K562 (cell line): ENCODE measurements at regions not wholly inside any gene's neighbourhood (a gene's known extent, or its start where the extent isn't known, plus 50 kb on each side); places are given as distances from the start of the nearest gene placed in this dataset.

Experiments
- ATAC-seq: fragments of 200-7000 bp; cut with Tn5 transposase; 3 replicates; pipeline ENCODE4 v1.9.1; 2020; ENCODE audit warnings: moderate library complexity
- BruUV-seq: library from RNA; stranded (reverse); fragments of 400-500 nt; replicated peaks from 2 replicates; lab custom pipeline; 2021; lab: Mats Ljungman, UMichigan
- CTCF ChIA-PET: fragments of 300-600 bp; formaldehyde crosslinking; extraction: SDS; loops from one replicate; lab custom pipeline; 2021; ENCODE audit warnings: low intra/inter-chr PET ratio; lab: Yijun Ruan, JAX
- POLR2A ChIA-PET: fragments of 300-600, 350-650 bp; sonication (Branson Sonifier 250); formaldehyde crosslinking; extraction: SDS; loops from one replicate; lab custom pipeline; 2021; ENCODE audit warnings: antibody characterized with exemption, inconsistent platforms; lab: Yijun Ruan, JAX
- DNase-seq, 4 experiments: peaks; one replicate each; pipeline versions ENCODE4 v3.0.0 to v3.0.0-alpha.2; 2011 to 2018; ENCODE audit warnings: low spot score in 3 of 4, mixed read lengths in 3 of 4; ENCODE audit errors: extremely low read depth in 1 of 4
- FAIRE-seq: peaks from 2 replicates; lab custom pipeline; 2011; peaks lifted over from hg19 to GRCh38; lab: Jason Lieb, UNC
- H2AFZ ChIP-seq: 2 replicates; pipeline ENCODE4 v1.6.0; 2011; ENCODE audit warnings: low read depth, low read length, control low read depth, inconsistent platforms
- H3K27ac ChIP-seq: fragments of 200-600 bp; 3 replicates; pipeline ENCODE4 v1.8.0; 2011; ENCODE audit warnings: low read depth, mild to moderate bottlenecking, control low read depth, inconsistent platforms, low read length, moderate library complexity, mixed read lengths; ENCODE audit errors: extremely low read depth
- H3K27me3 ChIP-seq, 2 experiments: fragments of 300-600 bp in 1 of 2; 2 replicates in 1 of 2; 3 replicates in 1 of 2; pipeline versions ENCODE4 v1.6.0 to v1.8.0; 2011; ENCODE audit warnings: inconsistent platforms in 2 of 2, low read length in 2 of 2, mild to moderate bottlenecking in 1 of 2, mixed read lengths in 1 of 2, moderate library complexity in 1 of 2; ENCODE audit not compliant: control insufficient read depth in 2 of 2, insufficient read depth in 2 of 2
- H3K36me3 ChIP-seq: fragments of 300-600 bp; 3 replicates; pipeline ENCODE4 v1.8.0; 2011; ENCODE audit warnings: mild to moderate bottlenecking, low read length, inconsistent platforms; ENCODE audit not compliant: control insufficient read depth, insufficient read depth
- H3K4me1 ChIP-seq, 2 experiments: fragments of 200-600 bp in 1 of 2; replicated peaks in 1 of 2; 2 replicates in 1 of 2; 3 replicates in 1 of 2; pipeline versions ENCODE4 v1.5.1 to v1.8.0; 2011; ENCODE audit warnings: inconsistent platforms in 2 of 2, low read length in 2 of 2, mild to moderate bottlenecking in 1 of 2, mixed read lengths in 1 of 2, moderate library complexity in 1 of 2; ENCODE audit not compliant: control insufficient read depth in 2 of 2, insufficient read depth in 2 of 2
- H3K4me2 ChIP-seq: 2 replicates; pipeline ENCODE4 v1.6.1; 2011; ENCODE audit warnings: low read length, control low read depth, inconsistent platforms, mixed read lengths; ENCODE audit not compliant: insufficient read depth
- H3K4me3 ChIP-seq: fragments of 200-600 bp; sonication (generic), shearing (Covaris generic); 2 replicates; pipeline ENCODE4 v1.5.1; 2016; ENCODE audit warnings: control low read depth, inconsistent platforms
- H3K79me2 ChIP-seq: fragments of 200-600 bp; 3 replicates; pipeline ENCODE4 v1.8.0; 2011; ENCODE audit warnings: low read length, inconsistent platforms; ENCODE audit not compliant: control insufficient read depth, insufficient read depth
- H3K9ac ChIP-seq, 2 experiments: 2 replicates each; pipeline versions ENCODE4 v1.6.0 to v1.6.1; 2011; ENCODE audit warnings: low read depth in 2 of 2, low read length in 2 of 2, control low read depth in 1 of 2, inconsistent platforms in 1 of 2, mild to moderate bottlenecking in 1 of 2, mixed read lengths in 1 of 2; ENCODE audit not compliant: insufficient read depth in 1 of 2
- H3K9me1 ChIP-seq: one replicate; pipeline ENCODE4 v1.6.0; 2011; ENCODE audit warnings: inconsistent platforms, mild to moderate bottlenecking, low read length, moderate library complexity; ENCODE audit not compliant: control insufficient read depth, insufficient read depth
- H3K9me3 ChIP-seq: replicated peaks from 2 replicates; pipeline ENCODE4 v1.5.1; 2011; ENCODE audit warnings: low read depth, low read length, inconsistent platforms; ENCODE audit not compliant: control insufficient read depth, insufficient read depth
- H4K20me1 ChIP-seq: replicated peaks from 2 replicates; pipeline ENCODE4 v1.6.1; 2011; ENCODE audit warnings: low read length, inconsistent platforms, mixed read lengths; ENCODE audit not compliant: control insufficient read depth, insufficient read depth
- WGBS: fragments of 100-300 bp; shearing (Covaris generic); methylation state at CpG from one replicate; pipeline ENCODE4 v1.1.6; 2016; ENCODE audit warnings: low coverage, mixed read lengths; ENCODE audit not compliant: insufficient coverage; ENCODE audit errors: missing lambda C conversion rate; 5-methylcytosine and 5-hydroxymethylcytosine counted together
- in situ Hi-C: fragments of 300-500 bp; cut with MboI; formaldehyde crosslinking; loops from 4 replicates; pipeline ENCODE4 v1.15.0; 2018; ENCODE audit warnings: inconsistent platforms, mixed read lengths
- intact Hi-C: fragments of 100-400 bp; cut with micrococcal nuclease; formaldehyde crosslinking; loops from 2 replicates; pipeline ENCODE4 v1.14.2; 2022
- TF ChIP-seq, protein P1 (sequence below): sonication (generic); formaldehyde crosslinking; IDR thresholded peaks from 2 replicates; pipeline ENCODE4 v1.8.1; 2022; ENCODE audit warnings: missing genetic modification reagents
- TF ChIP-seq, protein P2 (sequence below), 2 experiments: IDR thresholded peaks; 2 replicates each; pipeline ENCODE4 v1.6.1; 2012; ENCODE audit warnings: improper control_type of control experiment in 2 of 2, low read depth in 2 of 2, low read length in 2 of 2, borderline replicate concordance in 1 of 2

DNA sequence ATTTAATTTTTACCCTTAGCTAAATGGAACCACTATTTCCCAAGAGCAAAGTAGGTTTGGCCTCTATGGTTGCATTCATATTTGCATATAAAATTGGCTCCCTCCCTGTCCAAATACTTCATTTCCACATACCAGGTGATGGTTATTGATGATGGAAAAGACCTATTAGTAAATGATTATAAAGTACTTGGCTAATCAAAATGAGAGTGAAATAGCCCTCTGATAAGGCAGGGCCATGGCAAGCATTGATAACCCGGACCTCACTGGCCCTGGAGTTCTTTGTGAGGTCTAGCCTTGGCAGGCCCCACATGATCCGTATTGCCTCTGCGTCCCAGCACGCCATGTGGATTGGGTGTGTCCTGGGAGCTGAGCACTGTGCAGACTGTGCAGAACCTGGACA is 201.1 kb upstream of the GATA6 start:
- no peaks in the 10 kb centered on the region for H3K4me1 ChIP-seq
- H3K27me3 ChIP-seq, result peaks cover 13 to 23% of the 10 kb centered on the region in 2 experiments; a peak in 4 of 5 replicates
- H3K4me2 ChIP-seq, result no peak overlapping the region
- H3K4me3 ChIP-seq, result no peak overlapping the region
- no TSS peak for BruUV-seq
- in situ Hi-C loops (no loop called here), intact Hi-C loops (no loop called here)
- H3K9me1 ChIP-seq, result no peaks in the 10 kb centered on the region
- TF ChIP-seq, protein P1, sequence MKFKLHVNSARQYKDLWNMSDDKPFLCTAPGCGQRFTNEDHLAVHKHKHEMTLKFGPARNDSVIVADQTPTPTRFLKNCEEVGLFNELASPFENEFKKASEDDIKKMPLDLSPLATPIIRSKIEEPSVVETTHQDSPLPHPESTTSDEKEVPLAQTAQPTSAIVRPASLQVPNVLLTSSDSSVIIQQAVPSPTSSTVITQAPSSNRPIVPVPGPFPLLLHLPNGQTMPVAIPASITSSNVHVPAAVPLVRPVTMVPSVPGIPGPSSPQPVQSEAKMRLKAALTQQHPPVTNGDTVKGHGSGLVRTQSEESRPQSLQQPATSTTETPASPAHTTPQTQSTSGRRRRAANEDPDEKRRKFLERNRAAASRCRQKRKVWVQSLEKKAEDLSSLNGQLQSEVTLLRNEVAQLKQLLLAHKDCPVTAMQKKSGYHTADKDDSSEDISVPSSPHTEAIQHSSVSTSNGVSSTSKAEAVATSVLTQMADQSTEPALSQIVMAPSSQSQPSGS (CRISPR knock-in tag), result no peak
- TF ChIP-seq, protein P2, sequence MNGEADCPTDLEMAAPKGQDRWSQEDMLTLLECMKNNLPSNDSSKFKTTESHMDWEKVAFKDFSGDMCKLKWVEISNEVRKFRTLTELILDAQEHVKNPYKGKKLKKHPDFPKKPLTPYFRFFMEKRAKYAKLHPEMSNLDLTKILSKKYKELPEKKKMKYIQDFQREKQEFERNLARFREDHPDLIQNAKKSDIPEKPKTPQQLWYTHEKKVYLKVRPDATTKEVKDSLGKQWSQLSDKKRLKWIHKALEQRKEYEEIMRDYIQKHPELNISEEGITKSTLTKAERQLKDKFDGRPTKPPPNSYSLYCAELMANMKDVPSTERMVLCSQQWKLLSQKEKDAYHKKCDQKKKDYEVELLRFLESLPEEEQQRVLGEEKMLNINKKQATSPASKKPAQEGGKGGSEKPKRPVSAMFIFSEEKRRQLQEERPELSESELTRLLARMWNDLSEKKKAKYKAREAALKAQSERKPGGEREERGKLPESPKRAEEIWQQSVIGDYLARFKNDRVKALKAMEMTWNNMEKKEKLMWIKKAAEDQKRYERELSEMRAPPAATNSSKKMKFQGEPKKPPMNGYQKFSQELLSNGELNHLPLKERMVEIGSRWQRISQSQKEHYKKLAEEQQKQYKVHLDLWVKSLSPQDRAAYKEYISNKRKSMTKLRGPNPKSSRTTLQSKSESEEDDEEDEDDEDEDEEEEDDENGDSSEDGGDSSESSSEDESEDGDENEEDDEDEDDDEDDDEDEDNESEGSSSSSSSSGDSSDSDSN (IDR thresholded peaks at IDR 0.05; ENCODE audit: borderline replicate concordance in 1 of 2, low read depth in 2 of 2, low read length in 2 of 2), result no peak
- no peaks in the 10 kb centered on the region for H3K79me2 ChIP-seq
- H3K27ac ChIP-seq, result no peak overlapping the region
- FAIRE-seq (no peak), DNase-seq (no peak), ATAC-seq (no peak)
- ChIA-PET POLR2A (interaction anchor here (0.7 to 1.1 kb wide), 2 partner anchors 20 to 30 kb away, joined by 3 to 5 read pairs; no protein-coding TSS in a partner anchor), CTCF (no interaction called here)
- H2AFZ ChIP-seq, result no peak overlapping the region
- 2% methylated on average over 4 of the region's 4 CpGs for WGBS
- no peaks in the 10 kb centered on the region for H3K9me3 ChIP-seq
- H4K20me1 ChIP-seq, result no peaks in the 10 kb centered on the region; the same call in none of the 2 replicates
- H3K36me3 ChIP-seq, result no peaks in the 10 kb centered on the region
- H3K9ac ChIP-seq, result no peak overlapping the region; a peak in 1 of 4 replicates
